Activated CD4-positive, CD25-positive, alpha-beta regulatory T cell treated with anti-CD3 and anti-CD28 coated beads, Interleukin-2, amount 50 U/mL, for 16 hours (primary cell): ENCODE measurements at regions not wholly inside any gene's neighbourhood (a gene's known extent, or its start where the extent isn't known, plus 50 kb on each side); places are given as distances from the start of the nearest gene placed in this dataset.
"Not testable (repeated sequence)": the region's sequence is repeated elsewhere in the genome, so short reads cannot be mapped to it uniquely, and the experiment has no call there.

Source experiments
- DNase-seq: peaks from one replicate; pipeline ENCODE4 v3.0.0-alpha.2; 2020; ENCODE audit warnings: low read depth, low spot score

- no peak for DNase-seq
Measured at GRCh38 chr6:147667082-147667481, 158.6 kb downstream of the SAMD5 start.

GRCh38 chr6:147674099-147674498 lies 165.6 kb downstream of the SAMD5 start:
- DNase-seq: no peak

DNA sequence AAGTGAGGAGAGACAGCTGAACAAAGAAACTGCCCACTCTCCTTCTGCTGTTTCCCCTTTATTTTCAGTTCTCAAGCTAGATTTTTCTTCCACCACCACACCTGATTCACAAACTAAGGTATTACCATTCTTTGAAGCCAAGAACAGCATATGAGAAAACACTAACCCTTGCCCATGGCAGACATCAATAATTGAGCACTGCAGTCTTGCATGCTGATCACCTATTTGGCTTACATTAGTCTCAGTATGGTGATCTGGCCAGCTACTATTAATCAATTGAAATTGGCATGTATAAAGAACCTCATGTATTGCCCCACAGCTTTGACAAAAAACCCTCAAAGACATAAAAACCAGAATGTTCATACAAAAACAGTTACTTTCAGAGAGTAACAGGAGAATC lies 166.3 kb downstream of the SAMD5 start:
- DNase-seq: no peak

DNA sequence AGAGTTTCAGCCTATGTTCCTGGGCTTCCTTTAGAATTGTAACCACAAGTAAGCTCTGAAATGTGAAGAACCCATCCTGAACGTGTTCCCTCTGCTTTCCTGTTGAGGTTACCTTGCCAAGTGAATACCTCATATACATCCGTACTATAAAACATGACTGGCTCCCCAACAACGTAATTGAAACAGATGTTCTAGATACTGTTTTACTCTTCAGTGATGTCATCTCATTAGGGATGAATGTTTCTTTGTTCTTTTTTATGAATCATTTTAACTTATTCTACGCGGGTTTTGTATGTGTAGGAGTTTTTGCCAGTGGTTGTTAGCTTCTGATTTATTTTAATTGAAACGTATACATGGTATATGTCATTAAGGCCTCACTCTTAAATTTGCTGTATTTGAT lies 166.8 kb downstream of the SAMD5 start:
- DNase-seq: no peak

GRCh38 chr6:147676495-147677199 lies 168.2 kb downstream of the SAMD5 start:
- DNase-seq: no peak

- no peak for DNase-seq
Measured at GRCh38 chr6:147677647-147678046, 169.2 kb downstream of the SAMD5 start.

DNA sequence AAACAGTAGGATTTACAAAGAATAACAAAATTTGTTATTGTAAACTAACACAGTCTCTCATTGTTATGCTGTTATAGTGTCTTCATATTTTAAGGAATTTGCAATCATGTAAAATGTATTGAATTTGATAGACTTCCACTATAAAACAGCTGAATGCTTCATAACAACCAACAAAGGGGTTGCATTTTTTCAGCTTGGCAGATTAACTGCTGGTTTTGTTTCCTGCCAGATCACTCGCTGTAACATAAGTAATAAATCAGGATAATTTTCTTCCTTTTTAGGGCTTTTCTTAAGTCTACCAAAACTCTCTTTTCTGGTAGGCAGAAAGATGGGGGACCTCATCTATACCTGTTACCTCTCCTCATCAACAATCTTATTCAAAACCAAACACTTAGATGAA lies 169.8 kb downstream of the SAMD5 start:
- no peak for DNase-seq

DNA sequence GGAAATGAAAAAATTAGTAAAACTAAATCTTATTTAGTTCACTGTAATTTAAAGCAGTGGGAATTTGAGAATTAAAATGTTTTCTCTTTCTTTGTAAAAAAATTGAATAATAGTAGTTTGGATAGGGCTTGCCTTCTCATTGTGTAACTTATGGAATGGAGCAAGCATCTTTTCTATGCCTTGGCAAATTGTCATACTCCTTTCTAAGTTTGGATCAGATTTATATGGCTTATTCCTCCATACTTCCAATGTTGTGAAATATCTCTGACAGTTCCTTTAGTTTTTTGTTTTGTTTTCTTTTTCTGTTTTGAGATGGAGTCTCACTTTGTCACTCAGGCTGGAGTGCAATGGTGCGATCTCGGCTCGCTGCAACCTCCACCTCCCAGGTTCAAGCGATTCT lies 176.4 kb downstream of the SAMD5 start:
- no peak for DNase-seq

GRCh38 chr6:147689398-147689797 lies 180.9 kb downstream of the SAMD5 start:
- DNase-seq: no peak

DNA sequence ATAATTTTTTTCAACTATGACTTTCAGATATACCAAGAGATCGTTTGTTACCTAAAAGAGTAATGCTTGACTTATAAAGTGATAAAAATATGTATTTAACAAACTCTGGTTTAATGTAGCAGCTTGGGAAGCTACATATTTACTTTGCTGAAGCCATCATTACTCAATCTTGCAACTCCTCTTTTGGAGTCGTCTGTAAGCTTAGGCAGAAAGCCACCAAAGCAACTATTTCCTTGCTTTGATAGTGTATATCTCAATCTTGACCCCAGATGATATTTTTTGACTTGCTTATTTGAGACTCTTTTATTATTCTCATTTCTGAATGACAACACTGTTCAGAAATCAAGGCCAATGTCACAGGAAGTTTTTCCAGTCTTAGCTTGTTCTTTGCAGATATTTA lies 183.0 kb downstream of the SAMD5 start:
- no peak for DNase-seq

- DNase-seq: no peak
Measured at GRCh38 chr6:147693181-147693580, 184.7 kb downstream of the SAMD5 start.

GRCh38 chr6:147694556-147694955 lies 186.1 kb downstream of the SAMD5 start:
- not testable (repeated sequence) for DNase-seq

- DNase-seq: no peak
Measured at GRCh38 chr6:147695819-147696218, 187.3 kb downstream of the SAMD5 start.

DNA sequence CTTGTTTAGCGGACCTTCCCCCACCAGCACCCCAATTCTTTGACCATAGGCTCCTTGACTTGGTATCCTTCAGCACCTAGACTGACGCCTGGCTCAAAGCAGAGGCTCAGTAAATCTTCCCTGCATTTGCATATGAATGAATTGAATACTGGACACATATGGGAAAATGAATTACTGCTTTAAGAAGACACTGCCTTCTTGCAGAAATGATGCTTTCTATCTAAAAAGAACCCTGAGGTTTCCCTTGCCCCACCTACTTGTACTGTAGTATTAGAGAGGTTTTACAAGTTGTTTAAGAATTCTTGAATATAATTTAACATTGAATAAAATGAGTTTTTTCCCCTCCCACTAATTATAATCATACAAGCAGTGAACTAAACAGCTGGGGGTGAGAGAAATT lies 190.7 kb downstream of the SAMD5 start:
- no peak for DNase-seq

GRCh38 chr6:147699637-147700036 lies 191.1 kb downstream of the SAMD5 start:
- DNase-seq: no peak

- no peak for DNase-seq
Measured at GRCh38 chr6:147700436-147701209, 192.1 kb downstream of the SAMD5 start.

DNA sequence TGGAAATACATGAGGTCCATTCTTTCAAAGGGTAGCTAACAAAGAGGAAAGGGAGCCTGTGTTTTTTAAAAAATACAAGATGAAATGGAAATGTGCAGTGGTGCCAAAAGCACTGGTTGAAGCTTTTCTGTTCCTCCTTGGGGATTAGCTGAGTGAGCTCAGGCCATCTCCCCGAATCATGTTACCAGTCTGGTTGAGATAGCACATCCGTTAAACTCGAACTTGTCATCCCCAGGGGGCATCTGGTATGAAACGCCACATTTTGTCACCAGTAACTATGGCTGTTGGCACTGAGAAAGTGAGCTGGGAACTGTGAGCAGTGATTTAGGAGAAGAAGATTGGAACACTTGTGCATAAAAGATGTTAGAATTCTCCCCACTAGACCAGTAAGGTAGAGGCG lies 196.2 kb downstream of the SAMD5 start:
- DNase-seq: no peak

GRCh38 chr6:147707524-147707923 lies 199.0 kb downstream of the SAMD5 start:
- DNase-seq: no peak

DNA sequence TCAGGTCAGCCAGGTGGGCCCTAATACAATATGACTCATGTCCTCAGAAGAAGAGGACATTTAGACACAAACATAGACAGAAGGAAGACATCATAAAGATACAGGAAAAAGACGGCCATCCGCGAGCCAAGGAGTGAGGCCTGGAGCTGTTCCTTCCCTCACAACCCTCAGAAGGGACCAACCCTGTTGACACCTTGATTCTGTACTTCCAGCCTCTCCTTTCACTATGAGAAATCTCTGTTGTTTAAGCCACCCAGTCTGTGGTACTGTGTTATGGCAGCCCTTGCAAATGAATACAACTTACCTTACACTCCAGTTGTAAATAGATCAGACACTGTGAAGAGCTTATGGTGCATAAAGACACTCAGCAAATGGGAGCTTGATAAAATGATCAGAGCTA lies 199.7 kb downstream of the SAMD5 start:
- DNase-seq: no peak

GRCh38 chr6:147709396-147710272 lies 201.1 kb downstream of the SAMD5 start:
- DNase-seq: no peak

GRCh38 chr6:147710890-147711289 lies 202.4 kb downstream of the SAMD5 start:
- no peak for DNase-seq

GRCh38 chr6:147711476-147711875 lies 203.0 kb downstream of the SAMD5 start:
- DNase-seq: no peak
